A549 (cell line): ENCODE measurements at regions not wholly inside any gene's neighbourhood (a gene's known extent, or its start where the extent isn't known, plus 50 kb on each side); places are given as distances from the start of the nearest gene placed in this dataset.

Experiments
- BHLHE40 ChIP-seq: IDR thresholded peaks from 2 replicates; pipeline ENCODE4 v1.6.1; 2012; ENCODE audit warnings: low read depth, low read length, inconsistent platforms
- CHD2 ChIP-seq: fragments of 150-350 bp; IDR thresholded peaks from 2 replicates; pipeline ENCODE4 v1.6.1; 2014; ENCODE audit warnings: low read length; ENCODE audit not compliant: partially characterized antibody
- EP300 ChIP-seq, 2 experiments: fragments of >200 bp; sonication (Bioruptor Twin); formaldehyde crosslinking; IDR thresholded peaks; 2 replicates in 1 of 2; 3 replicates in 1 of 2; pipeline ENCODE4 v1.6.1; 2016 to 2017
- ESRRA ChIP-seq: fragments of 150-350 bp; IDR thresholded peaks from 2 replicates; pipeline ENCODE4 v1.6.1; 2014; ENCODE audit warnings: mild to moderate bottlenecking, low read length, borderline replicate concordance
- HDAC2 ChIP-seq: fragments of 200-600 bp; sonication (generic); IDR thresholded peaks from 2 replicates; pipeline ENCODE4 v1.6.1; 2016
- JUN ChIP-seq, 2 experiments: fragments of >200 bp; sonication (Bioruptor Twin); formaldehyde crosslinking; IDR thresholded peaks; 2 replicates in 1 of 2; 3 replicates in 1 of 2; pipeline ENCODE4 v1.6.1; 2016 to 2017
- NFE2L2 ChIP-seq: fragments of 150-350 bp; conservative IDR thresholded peaks from 2 replicates; pipeline ENCODE4 v1.6.1; 2014; ENCODE audit warnings: low read length
- RCOR1 ChIP-seq: fragments of 150-350 bp; IDR thresholded peaks from 2 replicates; pipeline ENCODE4 v1.6.1; 2014; ENCODE audit warnings: antibody characterized with exemption, low read length, low read depth
- TF ChIP-seq, protein P1 (sequence below): fragments of >200 bp; sonication (Bioruptor Twin); formaldehyde crosslinking; IDR thresholded peaks from 3 replicates; pipeline ENCODE4 v1.5.1; 2016
- TF ChIP-seq, protein P2 (sequence below): IDR thresholded peaks from 2 replicates; pipeline ENCODE4 v1.6.1; 2012; ENCODE audit warnings: low read depth, borderline replicate concordance

DNA sequence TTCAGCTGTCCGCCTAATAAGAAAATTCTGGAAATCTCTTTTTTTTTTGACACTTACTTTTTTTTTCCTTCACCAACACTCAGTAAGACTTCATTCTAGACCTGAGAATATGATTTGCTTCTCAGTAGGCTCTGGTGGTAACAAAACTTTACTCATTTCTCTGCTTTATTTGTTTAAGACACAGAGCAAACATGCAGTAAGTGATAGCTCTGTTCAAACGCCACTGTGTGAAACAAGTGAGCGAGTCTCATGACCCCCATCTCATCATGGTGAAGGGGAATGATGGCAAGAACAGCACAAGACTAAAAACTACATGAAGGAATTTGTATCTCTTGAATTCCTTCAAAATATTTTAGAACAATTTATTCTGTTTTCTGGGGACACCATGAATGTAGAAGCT is 541.6 kb upstream of the POU3F2 start:
- TF ChIP-seq, protein P1, sequence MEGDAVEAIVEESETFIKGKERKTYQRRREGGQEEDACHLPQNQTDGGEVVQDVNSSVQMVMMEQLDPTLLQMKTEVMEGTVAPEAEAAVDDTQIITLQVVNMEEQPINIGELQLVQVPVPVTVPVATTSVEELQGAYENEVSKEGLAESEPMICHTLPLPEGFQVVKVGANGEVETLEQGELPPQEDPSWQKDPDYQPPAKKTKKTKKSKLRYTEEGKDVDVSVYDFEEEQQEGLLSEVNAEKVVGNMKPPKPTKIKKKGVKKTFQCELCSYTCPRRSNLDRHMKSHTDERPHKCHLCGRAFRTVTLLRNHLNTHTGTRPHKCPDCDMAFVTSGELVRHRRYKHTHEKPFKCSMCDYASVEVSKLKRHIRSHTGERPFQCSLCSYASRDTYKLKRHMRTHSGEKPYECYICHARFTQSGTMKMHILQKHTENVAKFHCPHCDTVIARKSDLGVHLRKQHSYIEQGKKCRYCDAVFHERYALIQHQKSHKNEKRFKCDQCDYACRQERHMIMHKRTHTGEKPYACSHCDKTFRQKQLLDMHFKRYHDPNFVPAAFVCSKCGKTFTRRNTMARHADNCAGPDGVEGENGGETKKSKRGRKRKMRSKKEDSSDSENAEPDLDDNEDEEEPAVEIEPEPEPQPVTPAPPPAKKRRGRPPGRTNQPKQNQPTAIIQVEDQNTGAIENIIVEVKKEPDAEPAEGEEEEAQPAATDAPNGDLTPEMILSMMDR: no peak
- TF ChIP-seq JUN (IDR thresholded peaks at IDR 0.05) (no peak), NFE2L2 (no peak), CHD2 (no peak), EP300 (IDR thresholded peaks at IDR 0.05) (no peak), ESRRA (no peak), BHLHE40 (no peak), HDAC2 (no peak), RCOR1 (no peak)
- TF ChIP-seq, protein P2, sequence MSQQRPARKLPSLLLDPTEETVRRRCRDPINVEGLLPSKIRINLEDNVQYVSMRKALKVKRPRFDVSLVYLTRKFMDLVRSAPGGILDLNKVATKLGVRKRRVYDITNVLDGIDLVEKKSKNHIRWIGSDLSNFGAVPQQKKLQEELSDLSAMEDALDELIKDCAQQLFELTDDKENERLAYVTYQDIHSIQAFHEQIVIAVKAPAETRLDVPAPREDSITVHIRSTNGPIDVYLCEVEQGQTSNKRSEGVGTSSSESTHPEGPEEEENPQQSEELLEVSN: no peak
